Fibroblast of lung (primary cell): ENCODE measurements at regions not wholly inside any gene's neighbourhood (a gene's known extent, or its start where the extent isn't known, plus 50 kb on each side); places are given as distances from the start of the nearest gene placed in this dataset.

Source experiments
- EZH2 ChIP-seq: IDR thresholded peaks from 2 replicates; pipeline ENCODE4 v1.5.1; 2012; ENCODE audit warnings: low read length, control low read depth, mild to moderate bottlenecking; ENCODE audit errors: missing control alignments
- TF ChIP-seq, protein P1 (sequence below), 2 donors: IDR thresholded peaks in 1 of 2; conservative IDR thresholded peaks in 1 of 2; 1 replicate in 1 of 2; 2 replicates in 1 of 2; pipeline ENCODE4 v1.5.1; 2011 to 2012; ENCODE audit warnings: low read length in 2 of 2, control low read depth in 1 of 2, inconsistent platforms in 1 of 2, low read depth in 1 of 2, mild to moderate bottlenecking in 1 of 2

DNA sequence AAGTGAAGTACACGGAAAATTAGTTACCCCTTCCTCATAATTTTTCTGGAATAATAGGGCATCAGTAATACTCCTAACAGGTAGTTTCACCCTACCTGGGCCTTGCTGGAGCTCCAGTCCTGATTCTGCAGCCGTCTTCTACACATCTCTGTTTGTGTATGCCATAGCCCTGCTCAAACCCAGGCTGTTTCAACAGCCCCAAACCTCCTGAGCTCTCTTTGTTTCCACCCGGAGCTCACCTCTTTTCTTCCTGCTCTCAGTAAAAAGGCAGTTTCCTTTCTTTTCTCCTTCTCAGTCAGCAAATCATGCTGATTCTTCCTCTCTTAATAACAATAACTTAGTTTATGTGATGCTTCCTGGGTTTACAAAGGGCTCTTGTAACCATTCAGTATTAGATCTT lies 355.1 kb upstream of the RUNX1 start:
- TF ChIP-seq, protein P1, sequence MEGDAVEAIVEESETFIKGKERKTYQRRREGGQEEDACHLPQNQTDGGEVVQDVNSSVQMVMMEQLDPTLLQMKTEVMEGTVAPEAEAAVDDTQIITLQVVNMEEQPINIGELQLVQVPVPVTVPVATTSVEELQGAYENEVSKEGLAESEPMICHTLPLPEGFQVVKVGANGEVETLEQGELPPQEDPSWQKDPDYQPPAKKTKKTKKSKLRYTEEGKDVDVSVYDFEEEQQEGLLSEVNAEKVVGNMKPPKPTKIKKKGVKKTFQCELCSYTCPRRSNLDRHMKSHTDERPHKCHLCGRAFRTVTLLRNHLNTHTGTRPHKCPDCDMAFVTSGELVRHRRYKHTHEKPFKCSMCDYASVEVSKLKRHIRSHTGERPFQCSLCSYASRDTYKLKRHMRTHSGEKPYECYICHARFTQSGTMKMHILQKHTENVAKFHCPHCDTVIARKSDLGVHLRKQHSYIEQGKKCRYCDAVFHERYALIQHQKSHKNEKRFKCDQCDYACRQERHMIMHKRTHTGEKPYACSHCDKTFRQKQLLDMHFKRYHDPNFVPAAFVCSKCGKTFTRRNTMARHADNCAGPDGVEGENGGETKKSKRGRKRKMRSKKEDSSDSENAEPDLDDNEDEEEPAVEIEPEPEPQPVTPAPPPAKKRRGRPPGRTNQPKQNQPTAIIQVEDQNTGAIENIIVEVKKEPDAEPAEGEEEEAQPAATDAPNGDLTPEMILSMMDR (conservative IDR thresholded peaks at IDR 0.05 in 1 of 2, IDR thresholded peaks at IDR 0.05 in 1 of 2; ENCODE audit: low read depth in 1 of 2, low read length in 2 of 2) = no peak
- no peak for TF ChIP-seq EZH2
